ENCODE measurements at regions not wholly inside any gene's neighbourhood (a gene's known extent, or its start where the extent isn't known, plus 50 kb on each side); places are given as distances from the start of the nearest gene placed in this dataset.

GRCh38 chr10:123529146-123529760 lies 136.9 kb upstream of the GPR26 start:
- no peak for DNase-seq (ENCODE audit: low spot score)

- DNase-seq (ENCODE audit: low spot score): no peak
Observed at GRCh38 chr10:123530166-123530870, 135.8 kb upstream of the GPR26 start.

- DNase-seq (ENCODE audit: low spot score): no peak
Observed at GRCh38 chr10:123535386-123535785, 130.8 kb upstream of the GPR26 start.

GRCh38 chr10:123536176-123536845 lies 129.8 kb upstream of the GPR26 start:
- no peak for DNase-seq (ENCODE audit: low spot score)

GRCh38 chr10:123537188-123537961 lies 128.8 kb upstream of the GPR26 start:
- no peak for DNase-seq (ENCODE audit: low spot score)

- no peak for DNase-seq (ENCODE audit: low spot score)
Observed at GRCh38 chr10:123538401-123539320, 127.5 kb upstream of the GPR26 start.

- DNase-seq (ENCODE audit: low spot score): no peak
Observed at GRCh38 chr10:123544986-123545385, 121.2 kb upstream of the GPR26 start.

GRCh38 chr10:123548770-123549169 lies 117.4 kb upstream of the GPR26 start:
- no peak for DNase-seq (ENCODE audit: low spot score)

- no peak for DNase-seq (ENCODE audit: low spot score)
Observed at GRCh38 chr10:123549761-123550454, 116.2 kb upstream of the GPR26 start.

GRCh38 chr10:123550675-123551096 lies 115.5 kb upstream of the GPR26 start:
- no peak for DNase-seq (ENCODE audit: low spot score)

GRCh38 chr10:123551259-123551658 lies 114.9 kb upstream of the GPR26 start:
- DNase-seq (ENCODE audit: low spot score): no peak

- no peak for DNase-seq (ENCODE audit: low spot score)
Observed at GRCh38 chr10:123552760-123553554, 113.2 kb upstream of the GPR26 start.

- DNase-seq (ENCODE audit: low spot score): no peak
Observed at GRCh38 chr10:123553810-123554430, 112.2 kb upstream of the GPR26 start.

GRCh38 chr10:123554656-123555055 lies 111.5 kb upstream of the GPR26 start:
- no peak for DNase-seq (ENCODE audit: low spot score)

- no peak for DNase-seq (ENCODE audit: low spot score)
Observed at GRCh38 chr10:123555616-123556015, 110.5 kb upstream of the GPR26 start.

- DNase-seq (ENCODE audit: low spot score): no peak
Observed at GRCh38 chr10:123556049-123556448, 110.1 kb upstream of the GPR26 start.

GRCh38 chr10:123556736-123557135 lies 109.4 kb upstream of the GPR26 start:
- no peak for DNase-seq (ENCODE audit: low spot score)

GRCh38 chr10:123557366-123558108 lies 108.6 kb upstream of the GPR26 start:
- no peak for DNase-seq (ENCODE audit: low spot score)

GRCh38 chr10:123558651-123559050 lies 107.5 kb upstream of the GPR26 start:
- no peak for DNase-seq (ENCODE audit: low spot score)
